Sigmoid colon (tissue), 4 donors: ENCODE measurements at regions not wholly inside any gene's neighbourhood (a gene's known extent, or its start where the extent isn't known, plus 50 kb on each side); places are given as distances from the start of the nearest gene placed in this dataset.

Experiments
- EP300 ChIP-seq, 4 donors: sonication (generic); formaldehyde crosslinking; IDR thresholded peaks; one replicate each; pipeline ENCODE4 v1.6.1; 2017; ENCODE audit warnings: antibody characterized with exemption in 4 of 4
- POLR2A ChIP-seq, 2 donors: fragments of 450-650 bp; IDR thresholded peaks; one replicate each; pipeline ENCODE4 v1.6.1; 2016; ENCODE audit warnings: antibody characterized with exemption in 2 of 2, mild to moderate bottlenecking in 2 of 2, moderate library complexity in 2 of 2
- POLR2AphosphoS5 ChIP-seq, 4 donors: sonication (generic); formaldehyde crosslinking; IDR thresholded peaks; one replicate each; pipeline ENCODE4 v1.6.1; 2017; ENCODE audit warnings: antibody characterized with exemption in 4 of 4
- TF ChIP-seq, protein P1 (sequence below), 4 experiments: fragments of 450-650 bp in 3 of 4; fragments of 200-600 bp in 1 of 4; IDR thresholded peaks; one replicate each; pipeline ENCODE4 v1.5.1; 2016 to 2019; ENCODE audit warnings: antibody characterized with exemption in 4 of 4, mild to moderate bottlenecking in 3 of 4, moderate library complexity in 2 of 4

DNA sequence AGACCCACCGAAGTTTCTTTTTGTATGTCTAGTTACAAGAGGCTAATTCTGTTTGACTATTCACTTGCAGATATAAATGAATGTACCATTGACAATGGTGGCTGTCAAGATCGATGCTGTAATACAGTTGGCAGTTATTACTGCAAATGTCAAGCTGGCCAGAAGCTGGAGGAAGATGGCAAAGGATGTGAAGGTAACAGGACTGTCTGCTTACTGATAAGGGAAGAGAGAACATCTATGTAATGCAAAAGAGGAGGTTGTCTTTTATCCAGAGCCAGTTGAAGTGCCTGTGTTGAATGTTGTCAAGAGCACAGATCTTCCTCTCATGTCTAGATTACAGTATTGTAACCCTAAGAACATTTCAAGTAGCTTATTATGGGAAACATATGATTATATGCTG is 549.5 kb upstream of the GOLIM4 start:
- TF ChIP-seq, protein P1, sequence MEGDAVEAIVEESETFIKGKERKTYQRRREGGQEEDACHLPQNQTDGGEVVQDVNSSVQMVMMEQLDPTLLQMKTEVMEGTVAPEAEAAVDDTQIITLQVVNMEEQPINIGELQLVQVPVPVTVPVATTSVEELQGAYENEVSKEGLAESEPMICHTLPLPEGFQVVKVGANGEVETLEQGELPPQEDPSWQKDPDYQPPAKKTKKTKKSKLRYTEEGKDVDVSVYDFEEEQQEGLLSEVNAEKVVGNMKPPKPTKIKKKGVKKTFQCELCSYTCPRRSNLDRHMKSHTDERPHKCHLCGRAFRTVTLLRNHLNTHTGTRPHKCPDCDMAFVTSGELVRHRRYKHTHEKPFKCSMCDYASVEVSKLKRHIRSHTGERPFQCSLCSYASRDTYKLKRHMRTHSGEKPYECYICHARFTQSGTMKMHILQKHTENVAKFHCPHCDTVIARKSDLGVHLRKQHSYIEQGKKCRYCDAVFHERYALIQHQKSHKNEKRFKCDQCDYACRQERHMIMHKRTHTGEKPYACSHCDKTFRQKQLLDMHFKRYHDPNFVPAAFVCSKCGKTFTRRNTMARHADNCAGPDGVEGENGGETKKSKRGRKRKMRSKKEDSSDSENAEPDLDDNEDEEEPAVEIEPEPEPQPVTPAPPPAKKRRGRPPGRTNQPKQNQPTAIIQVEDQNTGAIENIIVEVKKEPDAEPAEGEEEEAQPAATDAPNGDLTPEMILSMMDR (IDR thresholded peaks at IDR 0.05) = no peak
- TF ChIP-seq POLR2A (IDR thresholded peaks at IDR 0.05) = no peak
- TF ChIP-seq POLR2AphosphoS5 (IDR thresholded peaks at IDR 0.05) = no peak
- no peak for TF ChIP-seq EP300 (IDR thresholded peaks at IDR 0.05)
